OCI-LY3 (cell line): ENCODE measurements at regions not wholly inside any gene's neighbourhood (a gene's known extent, or its start where the extent isn't known, plus 50 kb on each side); places are given as distances from the start of the nearest gene placed in this dataset.
"Not testable (repeated sequence)": the region's sequence is repeated elsewhere in the genome, so short reads cannot be mapped to it uniquely, and the experiment has no call there.

Source experiments
- H2AFZ ChIP-seq: fragments of 200-600, 300-600 bp; shearing (Covaris generic); 2 replicates; pipeline ENCODE4 v1.6.0; 2014; ENCODE audit warnings: antibody characterized with exemption, low read depth, low read length
- H3K27ac ChIP-seq: fragments of 200-600, 300-600 bp; sonication (generic); 2 replicates; pipeline ENCODE4 v1.5.1; 2014; ENCODE audit warnings: mild to moderate bottlenecking, low read length, moderate library complexity, mixed read lengths
- H3K27me3 ChIP-seq: fragments of 200-600, 300-600 bp; sonication (generic); 2 replicates; pipeline ENCODE4 v1.6.1; 2014; ENCODE audit warnings: low read depth, low read length, mixed read lengths
- H3K36me3 ChIP-seq: fragments of 200-600, 300-600 bp; sonication (generic); replicated peaks from 2 replicates; pipeline ENCODE3; 2014; ENCODE audit warnings: low read depth, low read length, mixed read lengths
- H3K4me1 ChIP-seq: fragments of 300-600, 200-600 bp; sonication (generic); 2 replicates; pipeline ENCODE4 v1.6.1; 2014; ENCODE audit warnings: low read length, mixed read lengths
- H3K4me2 ChIP-seq: fragments of 200-600, 300-600 bp; sonication (generic); 2 replicates; pipeline ENCODE4 v1.6.1; 2014; ENCODE audit warnings: low read length, mixed read lengths
- H3K4me3 ChIP-seq: fragments of 300-600, 200-600 bp; sonication (generic); 2 replicates; pipeline ENCODE4 v1.5.1; 2014; ENCODE audit warnings: antibody characterized with exemption, mild to moderate bottlenecking, low read length, moderate library complexity
- H3K79me2 ChIP-seq: fragments of 300-600, 200-600 bp; shearing (Covaris generic); 2 replicates; pipeline ENCODE4 v1.6.1; 2014; ENCODE audit warnings: mild to moderate bottlenecking, low read length, mixed read lengths
- H3K9ac ChIP-seq: fragments of 300-600, 200-600 bp; shearing (Covaris generic); 2 replicates; pipeline ENCODE4 v1.6.0; 2014; ENCODE audit warnings: mild to moderate bottlenecking, low read length, moderate library complexity
- H3K9me3 ChIP-seq: fragments of 200-600, 300-600 bp; shearing (Covaris generic); 2 replicates; pipeline ENCODE4 v1.6.1; 2014; ENCODE audit warnings: low read length, mixed read lengths; ENCODE audit not compliant: insufficient read depth
- H4K20me1 ChIP-seq: fragments of 200-600, 300-600 bp; sonication (generic); 2 replicates; pipeline ENCODE4 v1.6.1; 2016; ENCODE audit warnings: low read length, mixed read lengths; ENCODE audit not compliant: insufficient read depth
- EZH2phosphoT487 ChIP-seq: fragments of 200-600 bp; shearing (Covaris generic); IDR thresholded peaks from 2 replicates; pipeline ENCODE4 v1.6.1; 2018; ENCODE audit warnings: antibody characterized with exemption, mixed run types, low read depth
- TF ChIP-seq, protein P1 (sequence below): fragments of 200-600, 300-600 bp; sonication (generic); IDR thresholded peaks from 2 replicates; pipeline ENCODE4 v1.5.1; 2014; ENCODE audit warnings: antibody characterized with exemption, low read length, low read depth

DNA sequence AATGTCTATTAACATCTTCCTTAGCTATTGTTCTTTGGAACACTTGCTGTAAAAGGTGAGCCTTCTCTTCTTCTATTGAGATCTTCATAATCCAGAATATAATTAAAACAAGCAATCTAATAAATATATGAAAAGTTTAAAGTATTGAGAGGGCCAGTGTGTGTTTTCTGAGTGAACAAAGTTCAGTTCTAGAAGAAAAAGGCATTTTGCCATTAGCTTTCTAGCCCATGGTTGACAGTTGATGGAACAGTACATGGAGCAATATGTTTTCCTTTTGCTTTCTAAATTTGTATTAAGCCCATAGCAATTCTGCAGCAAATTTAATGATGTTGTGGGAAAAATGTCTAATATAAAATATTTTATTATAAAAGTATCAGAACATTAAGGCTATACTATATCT lies 853.0 kb downstream of the TRHDE start:
- H3K27me3 ChIP-seq: no peaks in the 10 kb centered on the region

DNA sequence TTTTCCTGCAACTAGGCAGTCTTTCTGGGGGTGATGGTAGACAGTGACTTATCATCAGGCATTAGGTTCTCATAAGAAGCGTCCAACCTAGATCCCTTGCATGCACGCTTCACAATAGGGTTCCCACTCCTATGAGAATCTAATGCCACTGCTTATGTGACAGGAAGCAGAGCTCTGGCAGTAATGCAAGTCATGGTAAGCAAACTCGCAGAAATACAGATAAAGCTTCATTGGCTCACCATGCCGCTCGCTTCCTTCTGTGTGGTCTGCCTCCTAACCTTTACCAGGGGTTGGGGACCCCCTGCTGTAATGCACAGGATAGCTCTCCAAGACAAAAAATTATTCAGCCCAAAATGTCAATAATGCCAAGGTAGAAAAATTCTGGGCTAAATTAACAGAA lies 864.2 kb downstream of the TRHDE start:
- TF ChIP-seq, protein P1, sequence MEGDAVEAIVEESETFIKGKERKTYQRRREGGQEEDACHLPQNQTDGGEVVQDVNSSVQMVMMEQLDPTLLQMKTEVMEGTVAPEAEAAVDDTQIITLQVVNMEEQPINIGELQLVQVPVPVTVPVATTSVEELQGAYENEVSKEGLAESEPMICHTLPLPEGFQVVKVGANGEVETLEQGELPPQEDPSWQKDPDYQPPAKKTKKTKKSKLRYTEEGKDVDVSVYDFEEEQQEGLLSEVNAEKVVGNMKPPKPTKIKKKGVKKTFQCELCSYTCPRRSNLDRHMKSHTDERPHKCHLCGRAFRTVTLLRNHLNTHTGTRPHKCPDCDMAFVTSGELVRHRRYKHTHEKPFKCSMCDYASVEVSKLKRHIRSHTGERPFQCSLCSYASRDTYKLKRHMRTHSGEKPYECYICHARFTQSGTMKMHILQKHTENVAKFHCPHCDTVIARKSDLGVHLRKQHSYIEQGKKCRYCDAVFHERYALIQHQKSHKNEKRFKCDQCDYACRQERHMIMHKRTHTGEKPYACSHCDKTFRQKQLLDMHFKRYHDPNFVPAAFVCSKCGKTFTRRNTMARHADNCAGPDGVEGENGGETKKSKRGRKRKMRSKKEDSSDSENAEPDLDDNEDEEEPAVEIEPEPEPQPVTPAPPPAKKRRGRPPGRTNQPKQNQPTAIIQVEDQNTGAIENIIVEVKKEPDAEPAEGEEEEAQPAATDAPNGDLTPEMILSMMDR: no peak
- no peak for TF ChIP-seq EZH2phosphoT487
- no peak overlapping the region for H3K4me2 ChIP-seq

More for the DNA sequence above, 853.0 kb downstream of the TRHDE start:
- Histone ChIP-seq H2AFZ (no peak overlapping the region), H3K36me3 (no peaks in the 10 kb centered on the region), H3K9me3 (no peaks in the 10 kb centered on the region), H4K20me1 (no peaks in the 10 kb centered on the region), H3K27ac (no peak overlapping the region), H3K4me3 (no peak overlapping the region), H3K4me1 (peaks cover 7% of the 10 kb centered on the region; the same call in 1 of the 2 replicates), H3K4me2 (no peak overlapping the region), H3K79me2 (no peaks in the 10 kb centered on the region), H3K9ac (no peak overlapping the region)
- TF ChIP-seq, protein P1: no peak

DNA sequence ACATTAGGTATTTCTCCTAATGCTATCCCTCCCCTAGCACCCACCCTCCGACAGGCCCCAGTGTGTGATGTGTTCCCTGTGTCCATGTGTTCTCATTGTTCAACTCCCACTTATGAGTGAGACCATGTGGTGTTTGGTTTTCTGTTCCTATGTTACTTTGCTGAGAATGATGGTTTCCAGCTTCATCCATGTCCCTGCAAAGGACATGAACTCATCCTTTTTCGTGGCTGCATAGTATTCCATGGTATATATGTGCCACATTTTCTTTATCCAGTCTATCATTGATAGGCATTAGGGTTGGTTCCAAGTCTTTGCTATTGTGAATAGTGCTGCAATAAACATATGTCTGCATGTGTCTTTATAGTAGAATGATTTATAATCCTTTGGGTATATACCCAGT lies 867.5 kb downstream of the TRHDE start:
- not testable (repeated sequence) for H3K27ac ChIP-seq, H3K9me3 ChIP-seq, H3K27me3 ChIP-seq, H3K9ac ChIP-seq, H3K4me1 ChIP-seq, H3K4me2 ChIP-seq, H3K4me3 ChIP-seq, H3K36me3 ChIP-seq, H2AFZ ChIP-seq, H3K79me2 ChIP-seq, H4K20me1 ChIP-seq

More for the DNA sequence above, 864.2 kb downstream of the TRHDE start:
- Histone ChIP-seq H2AFZ (no peak overlapping the region), H3K27me3 (no peaks in the 10 kb centered on the region), H3K36me3 (no peaks in the 10 kb centered on the region), H3K4me3 (no peak overlapping the region), H3K4me1 (0 out of 2 replicates have a peak, but pooled peaks cover 7% of the 10 kb centered on the region), H3K27ac (no peak overlapping the region), H4K20me1 (no peaks in the 10 kb centered on the region), H3K9ac (no peak overlapping the region), H3K79me2 (no peaks in the 10 kb centered on the region), H3K9me3 (no peaks in the 10 kb centered on the region)

DNA sequence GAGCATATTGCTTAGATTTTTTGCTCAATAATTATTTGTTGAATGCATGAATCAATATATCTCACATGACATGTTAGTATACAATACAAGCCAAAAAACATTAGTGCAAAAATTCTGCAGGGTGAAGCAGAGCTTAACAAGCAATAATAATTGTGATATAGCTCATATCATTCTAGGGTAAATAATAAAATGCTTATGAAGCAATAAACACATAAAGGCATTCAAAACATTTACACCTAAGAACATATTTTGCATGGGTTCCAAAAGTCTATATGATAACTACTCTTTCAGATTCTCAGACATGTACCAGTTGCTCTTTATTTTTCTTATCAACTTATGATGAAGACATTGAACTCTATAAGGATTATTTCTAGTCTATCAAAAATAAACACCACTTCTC lies 886.2 kb downstream of the TRHDE start:
- no peaks in the 10 kb centered on the region for H3K36me3 ChIP-seq
- H3K4me2 ChIP-seq: no peak overlapping the region
- no peak overlapping the region for H2AFZ ChIP-seq
- H3K4me3 ChIP-seq: no peak overlapping the region
- no peaks in the 10 kb centered on the region for H3K27me3 ChIP-seq
- H4K20me1 ChIP-seq: no peaks in the 10 kb centered on the region
- H3K27ac ChIP-seq: no peak overlapping the region
- no peak overlapping the region for H3K9ac ChIP-seq
- no peaks in the 10 kb centered on the region for H3K9me3 ChIP-seq
- no peaks in the 10 kb centered on the region for H3K79me2 ChIP-seq
- H3K4me1 ChIP-seq: no peaks in the 10 kb centered on the region
- TF ChIP-seq, protein P1: no peak
- TF ChIP-seq EZH2phosphoT487: no peak

DNA sequence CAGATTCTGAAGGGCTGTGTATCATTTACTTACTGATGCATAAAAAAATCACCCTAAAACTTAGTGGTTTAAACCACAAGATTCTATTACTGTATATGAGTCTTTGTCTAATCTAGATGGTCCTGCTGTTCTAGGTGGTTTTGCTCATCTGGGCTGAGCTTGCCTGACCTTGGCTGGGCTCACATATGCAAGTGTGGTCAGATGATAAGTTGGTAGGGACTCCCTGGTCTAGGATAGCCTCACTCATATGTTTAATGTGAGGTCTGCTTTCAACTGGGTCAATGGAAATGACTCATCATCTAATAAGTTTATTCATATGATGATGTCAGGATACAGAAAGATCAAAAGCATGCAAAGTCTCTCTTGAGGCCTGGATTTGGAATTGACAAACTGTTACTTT lies 887.8 kb downstream of the TRHDE start:
- Histone ChIP-seq H4K20me1 (no peaks in the 10 kb centered on the region), H3K4me2 (no peak overlapping the region), H3K4me3 (no peak overlapping the region), H3K36me3 (no peaks in the 10 kb centered on the region), H3K27ac (no peak overlapping the region), H2AFZ (no peak overlapping the region), H3K9me3 (no peaks in the 10 kb centered on the region), H3K4me1 (no peaks in the 10 kb centered on the region), H3K79me2 (no peaks in the 10 kb centered on the region), H3K27me3 (no peaks in the 10 kb centered on the region), H3K9ac (no peak overlapping the region)
- TF ChIP-seq, protein P1: no peak
- TF ChIP-seq EZH2phosphoT487: no peak
